Neural cell (in vitro differentiated cells): ENCODE measurements at regions not wholly inside any gene's neighbourhood (a gene's known extent, or its start where the extent isn't known, plus 50 kb on each side); places are given as distances from the start of the nearest gene placed in this dataset.

Experiments used
- H2AFZ ChIP-seq: fragments of 200-600, 300-800 bp; sonication (generic), shearing (Covaris generic); 2 replicates; pipeline ENCODE4 v1.6.0; 2014; ENCODE audit warnings: low read depth, mild to moderate bottlenecking, antibody characterized with exemption, low read length, moderate library complexity
- H3F3A ChIP-seq: fragments of 200-600 bp; shearing (Covaris generic); 2 replicates; pipeline ENCODE4 v1.6.1; 2016; ENCODE audit warnings: mild to moderate bottlenecking, moderate library complexity, mixed read lengths, antibody characterized with exemption, low read length; ENCODE audit not compliant: insufficient read depth, poor library complexity, severe bottlenecking
- H3K27ac ChIP-seq: fragments of 200-600, 300-800 bp; sonication (generic), shearing (Covaris generic); 2 replicates; pipeline ENCODE4 v1.5.1; 2014; ENCODE audit warnings: mild to moderate bottlenecking, low read length, moderate library complexity
- H3K27me3 ChIP-seq: fragments of 300-800, 200-600 bp; sonication (generic), shearing (Covaris generic); 2 replicates; pipeline ENCODE4 v1.6.0; 2014; ENCODE audit warnings: mild to moderate bottlenecking, low read depth, low read length, moderate library complexity; ENCODE audit not compliant: insufficient read depth
- H3K36me3 ChIP-seq: fragments of 300-800, 200-600 bp; sonication (generic), shearing (Covaris generic); 2 replicates; pipeline ENCODE4 v1.5.1; 2014; ENCODE audit warnings: mild to moderate bottlenecking, antibody characterized with exemption, low read length, moderate library complexity; ENCODE audit not compliant: insufficient read depth
- H3K4me2 ChIP-seq: fragments of 300-800, 200-600 bp; sonication (generic), shearing (Covaris generic); 2 replicates; pipeline ENCODE4 v1.6.0; 2014; ENCODE audit warnings: mild to moderate bottlenecking, low read length
- H3K4me3 ChIP-seq: fragments of 300-800, 200-600 bp; sonication (generic), shearing (Covaris generic); 2 replicates; pipeline ENCODE4 v1.5.1; 2014; ENCODE audit warnings: mild to moderate bottlenecking, low read length, moderate library complexity
- H3K79me2 ChIP-seq: fragments of 200-600 bp; shearing (Covaris generic); replicated peaks from 2 replicates; pipeline ENCODE4 v1.6.0; 2014; ENCODE audit warnings: mild to moderate bottlenecking, low read length, moderate library complexity; ENCODE audit not compliant: insufficient read depth
- H3K9ac ChIP-seq: fragments of 300-800, 200-600 bp; sonication (generic), shearing (Covaris generic); 2 replicates; pipeline ENCODE4 v1.6.1; 2016; ENCODE audit warnings: mild to moderate bottlenecking, low read length, mixed read lengths
- H3K9me2 ChIP-seq: fragments of 200-600 bp; shearing (Covaris generic); 2 replicates; pipeline ENCODE4 v1.6.1; 2016; ENCODE audit warnings: mild to moderate bottlenecking, low read length, mixed read lengths; ENCODE audit not compliant: insufficient read depth
- H3K9me3 ChIP-seq: fragments of 200-600, 300-800 bp; sonication (generic), shearing (Covaris generic); 2 replicates; pipeline ENCODE4 v1.6.1; 2016; ENCODE audit warnings: mild to moderate bottlenecking, mixed run types, low read length, moderate library complexity, mixed read lengths
- H4K20me1 ChIP-seq: fragments of 200-600 bp; shearing (Covaris generic); 2 replicates; pipeline ENCODE4 v1.6.1; 2016; ENCODE audit warnings: mild to moderate bottlenecking, mixed run types; ENCODE audit not compliant: insufficient read depth
- EP300 ChIP-seq: fragments of 450-650 bp; conservative IDR thresholded peaks from 2 replicates; pipeline ENCODE4 v1.6.1; 2014; ENCODE audit warnings: antibody characterized with exemption, mild to moderate bottlenecking, moderate library complexity; ENCODE audit not compliant: poor library complexity, severe bottlenecking
- EZH2 ChIP-seq: fragments of 200-600, 300-800 bp; shearing (Covaris generic), sonication (generic); IDR thresholded peaks from 2 replicates; pipeline ENCODE4 v1.6.1; 2014; ENCODE audit warnings: antibody characterized with exemption, low read length, borderline replicate concordance, mild to moderate bottlenecking; ENCODE audit not compliant: insufficient read depth, poor library complexity, severe bottlenecking
- MXI1 ChIP-seq: fragments of 450-650 bp; conservative IDR thresholded peaks from 2 replicates; pipeline ENCODE4 v1.6.1; 2014; ENCODE audit warnings: antibody characterized with exemption, mild to moderate bottlenecking; ENCODE audit not compliant: poor library complexity, severe bottlenecking
- POLR2AphosphoS5 ChIP-seq: IDR thresholded peaks from 2 replicates; pipeline ENCODE4 v1.6.1; 2012
- RAD21 ChIP-seq: fragments of 450-650 bp; conservative IDR thresholded peaks from 2 replicates; pipeline ENCODE4 v1.6.1; 2014; ENCODE audit warnings: antibody characterized with exemption, mild to moderate bottlenecking, moderate library complexity
- SMC3 ChIP-seq: fragments of 450-650 bp; conservative IDR thresholded peaks from 2 replicates; pipeline ENCODE4 v1.6.1; 2014; ENCODE audit warnings: antibody characterized with exemption, mild to moderate bottlenecking, moderate library complexity; ENCODE audit not compliant: poor library complexity
- TAF1 ChIP-seq: IDR thresholded peaks from 2 replicates; pipeline ENCODE4 v1.6.1; 2012; ENCODE audit warnings: low read depth
- TF ChIP-seq, protein P1 (sequence below): fragments of 450-650 bp; IDR thresholded peaks from 2 replicates; pipeline ENCODE4 v1.5.1; 2014; ENCODE audit warnings: antibody characterized with exemption, mild to moderate bottlenecking, moderate library complexity; ENCODE audit not compliant: poor library complexity, severe bottlenecking
- TF ChIP-seq, protein P2 (sequence below): IDR thresholded peaks from 2 replicates; pipeline ENCODE4 v1.6.1; 2012; ENCODE audit warnings: borderline replicate concordance

- TF ChIP-seq SMC3 (no peak), EP300 (no peak), POLR2AphosphoS5 (no peak), TAF1 (no peak), EZH2 (no peak), RAD21 (no peak)
- TF ChIP-seq, protein P1, sequence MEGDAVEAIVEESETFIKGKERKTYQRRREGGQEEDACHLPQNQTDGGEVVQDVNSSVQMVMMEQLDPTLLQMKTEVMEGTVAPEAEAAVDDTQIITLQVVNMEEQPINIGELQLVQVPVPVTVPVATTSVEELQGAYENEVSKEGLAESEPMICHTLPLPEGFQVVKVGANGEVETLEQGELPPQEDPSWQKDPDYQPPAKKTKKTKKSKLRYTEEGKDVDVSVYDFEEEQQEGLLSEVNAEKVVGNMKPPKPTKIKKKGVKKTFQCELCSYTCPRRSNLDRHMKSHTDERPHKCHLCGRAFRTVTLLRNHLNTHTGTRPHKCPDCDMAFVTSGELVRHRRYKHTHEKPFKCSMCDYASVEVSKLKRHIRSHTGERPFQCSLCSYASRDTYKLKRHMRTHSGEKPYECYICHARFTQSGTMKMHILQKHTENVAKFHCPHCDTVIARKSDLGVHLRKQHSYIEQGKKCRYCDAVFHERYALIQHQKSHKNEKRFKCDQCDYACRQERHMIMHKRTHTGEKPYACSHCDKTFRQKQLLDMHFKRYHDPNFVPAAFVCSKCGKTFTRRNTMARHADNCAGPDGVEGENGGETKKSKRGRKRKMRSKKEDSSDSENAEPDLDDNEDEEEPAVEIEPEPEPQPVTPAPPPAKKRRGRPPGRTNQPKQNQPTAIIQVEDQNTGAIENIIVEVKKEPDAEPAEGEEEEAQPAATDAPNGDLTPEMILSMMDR: no peak
- TF ChIP-seq, protein P2, sequence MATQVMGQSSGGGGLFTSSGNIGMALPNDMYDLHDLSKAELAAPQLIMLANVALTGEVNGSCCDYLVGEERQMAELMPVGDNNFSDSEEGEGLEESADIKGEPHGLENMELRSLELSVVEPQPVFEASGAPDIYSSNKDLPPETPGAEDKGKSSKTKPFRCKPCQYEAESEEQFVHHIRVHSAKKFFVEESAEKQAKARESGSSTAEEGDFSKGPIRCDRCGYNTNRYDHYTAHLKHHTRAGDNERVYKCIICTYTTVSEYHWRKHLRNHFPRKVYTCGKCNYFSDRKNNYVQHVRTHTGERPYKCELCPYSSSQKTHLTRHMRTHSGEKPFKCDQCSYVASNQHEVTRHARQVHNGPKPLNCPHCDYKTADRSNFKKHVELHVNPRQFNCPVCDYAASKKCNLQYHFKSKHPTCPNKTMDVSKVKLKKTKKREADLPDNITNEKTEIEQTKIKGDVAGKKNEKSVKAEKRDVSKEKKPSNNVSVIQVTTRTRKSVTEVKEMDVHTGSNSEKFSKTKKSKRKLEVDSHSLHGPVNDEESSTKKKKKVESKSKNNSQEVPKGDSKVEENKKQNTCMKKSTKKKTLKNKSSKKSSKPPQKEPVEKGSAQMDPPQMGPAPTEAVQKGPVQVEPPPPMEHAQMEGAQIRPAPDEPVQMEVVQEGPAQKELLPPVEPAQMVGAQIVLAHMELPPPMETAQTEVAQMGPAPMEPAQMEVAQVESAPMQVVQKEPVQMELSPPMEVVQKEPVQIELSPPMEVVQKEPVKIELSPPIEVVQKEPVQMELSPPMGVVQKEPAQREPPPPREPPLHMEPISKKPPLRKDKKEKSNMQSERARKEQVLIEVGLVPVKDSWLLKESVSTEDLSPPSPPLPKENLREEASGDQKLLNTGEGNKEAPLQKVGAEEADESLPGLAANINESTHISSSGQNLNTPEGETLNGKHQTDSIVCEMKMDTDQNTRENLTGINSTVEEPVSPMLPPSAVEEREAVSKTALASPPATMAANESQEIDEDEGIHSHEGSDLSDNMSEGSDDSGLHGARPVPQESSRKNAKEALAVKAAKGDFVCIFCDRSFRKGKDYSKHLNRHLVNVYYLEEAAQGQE: no peak
- no peaks in the 10 kb centered on the region for H3F3A ChIP-seq
- H3K9me2 ChIP-seq: no peaks in the 10 kb centered on the region
- H2AFZ ChIP-seq: no peak overlapping the region
- no peaks in the 10 kb centered on the region for H3K36me3 ChIP-seq
- no peak overlapping the region for H3K4me2 ChIP-seq
- no peaks in the 10 kb centered on the region for H4K20me1 ChIP-seq
- no peaks in the 10 kb centered on the region for H3K79me2 ChIP-seq
- no peak overlapping the region for H3K9ac ChIP-seq
- H3K27me3 ChIP-seq: no peaks in the 10 kb centered on the region
- no peak overlapping the region for H3K4me3 ChIP-seq
- H3K9me3 ChIP-seq: no peaks in the 10 kb centered on the region
- no peak overlapping the region for H3K27ac ChIP-seq
Measured at GRCh38 chr16:85989863-85990643, 91.1 kb downstream of the IRF8 start.

DNA sequence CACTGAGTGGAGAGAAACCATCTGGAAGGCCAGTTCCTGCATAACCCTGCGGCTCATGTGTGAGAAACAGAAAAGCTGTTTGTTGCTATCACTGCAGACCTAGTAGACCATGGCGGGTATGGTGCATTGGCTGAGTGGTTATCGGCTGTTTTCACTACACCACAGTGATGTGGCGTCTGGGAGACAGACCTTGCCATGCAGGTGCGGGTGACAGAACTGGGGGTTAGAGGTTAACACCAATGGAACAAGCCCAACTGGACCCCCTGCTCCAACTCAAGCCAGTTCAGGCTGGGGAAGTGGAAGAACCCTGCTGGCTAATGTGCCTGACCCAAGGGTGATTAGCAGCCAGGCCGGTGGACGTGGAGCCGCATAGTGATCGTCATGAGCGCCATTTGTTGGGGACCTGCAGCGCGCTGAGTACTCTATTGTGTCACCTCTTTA, 91.9 kb downstream of the IRF8 start:
- Histone ChIP-seq H3K9me2 (no peaks in the 10 kb centered on the region), H3K27me3 (no peaks in the 10 kb centered on the region), H2AFZ (no peak overlapping the region), H3K36me3 (no peaks in the 10 kb centered on the region), H3K27ac (no peak overlapping the region), H3K9ac (no peak overlapping the region), H3F3A (no peaks in the 10 kb centered on the region), H4K20me1 (no peaks in the 10 kb centered on the region), H3K9me3 (no peaks in the 10 kb centered on the region), H3K79me2 (no peaks in the 10 kb centered on the region), H3K4me2 (no peak overlapping the region), H3K4me3 (no peak overlapping the region)
- TF ChIP-seq POLR2AphosphoS5 (no peak), EZH2 (no peak), TAF1 (no peak), MXI1 (no peak), EP300 (no peak), SMC3 (no peak), RAD21 (no peak)
- TF ChIP-seq, protein P2: no peak
- TF ChIP-seq, protein P1: no peak
